H1 (cell line): ENCODE measurements at regions not wholly inside any gene's neighbourhood (a gene's known extent, or its start where the extent isn't known, plus 50 kb on each side); places are given as distances from the start of the nearest gene placed in this dataset.

Experiments used
- BACH1 ChIP-seq: IDR thresholded peaks from 2 replicates; pipeline ENCODE4 v1.6.1; 2012; ENCODE audit warnings: low read length, improper control_type of control experiment
- CEBPB ChIP-seq: IDR thresholded peaks from 2 replicates; pipeline ENCODE4 v1.6.1; 2012; ENCODE audit warnings: low read depth, low read length
- CHD1 ChIP-seq: IDR thresholded peaks from 2 replicates; pipeline ENCODE4 v1.6.1; 2012; ENCODE audit warnings: low read depth, low read length, improper control_type of control experiment
- CREB1 ChIP-seq: IDR thresholded peaks from 2 replicates; pipeline ENCODE4 v1.6.1; 2012; ENCODE audit warnings: inconsistent platforms
- EZH2 ChIP-seq: fragments of 200-600 bp; sonication (generic); IDR thresholded peaks from 2 replicates; pipeline ENCODE4 v1.7.1; 2012; ENCODE audit warnings: low read depth, mild to moderate bottlenecking, moderate library complexity, low read length, inconsistent platforms; ENCODE audit not compliant: severe bottlenecking
- GABPA ChIP-seq: IDR thresholded peaks from 2 replicates; pipeline ENCODE4 v1.6.1; 2011; ENCODE audit warnings: mild to moderate bottlenecking, low read length, moderate library complexity, borderline replicate concordance; ENCODE audit not compliant: insufficient read depth
- HDAC2 ChIP-seq, 2 experiments: fragments of 300-600 bp in 1 of 2; sonication (generic) in 1 of 2; IDR thresholded peaks; 2 replicates each; pipeline ENCODE4 v1.6.1; 2011 to 2012; ENCODE audit warnings: low read depth in 2 of 2, low read length in 2 of 2, mild to moderate bottlenecking in 2 of 2, moderate library complexity in 2 of 2, borderline replicate concordance in 1 of 2, inconsistent platforms in 1 of 2
- KDM1A ChIP-seq: fragments of 200-600, 300-600 bp; sonication (generic); IDR thresholded peaks from 2 replicates; pipeline ENCODE4 v1.7.1; 2016; ENCODE audit warnings: mild to moderate bottlenecking, low read length, borderline replicate concordance
- KDM5A ChIP-seq: fragments of 200-600 bp; IDR thresholded peaks from 2 replicates; pipeline ENCODE4 v1.7.1; 2012; ENCODE audit warnings: mild to moderate bottlenecking, low read length, inconsistent platforms, mixed read lengths
- NANOG ChIP-seq: IDR thresholded peaks from 2 replicates; pipeline ENCODE4 v1.6.1; 2011; ENCODE audit warnings: low read length, low read depth, mild to moderate bottlenecking, inconsistent platforms; ENCODE audit not compliant: insufficient read depth, poor library complexity, severe bottlenecking
- NRF1 ChIP-seq: IDR thresholded peaks from 2 replicates; pipeline ENCODE4 v1.6.1; 2011; ENCODE audit warnings: mild to moderate bottlenecking, low read depth, low read length, improper control_type of control experiment
- PHF8 ChIP-seq: fragments of 200-600 bp; sonication (generic); conservative IDR thresholded peaks from 2 replicates; pipeline ENCODE4 v1.7.1; 2012; ENCODE audit warnings: low read depth, mild to moderate bottlenecking, inconsistent platforms, low read length, moderate library complexity
- POLR2A ChIP-seq, 2 experiments: IDR thresholded peaks; 1 replicate in 1 of 2; 2 replicates in 1 of 2; pipeline ENCODE4 v1.6.1; 2011; ENCODE audit warnings: low read depth in 2 of 2, low read length in 2 of 2, mild to moderate bottlenecking in 2 of 2; ENCODE audit errors: control extremely low read depth in 1 of 2
- POU5F1 ChIP-seq: IDR thresholded peaks from 2 replicates; pipeline ENCODE4 v1.6.1; 2011; ENCODE audit warnings: low read depth, mild to moderate bottlenecking, low read length, moderate library complexity
- RAD21 ChIP-seq, 2 experiments: IDR thresholded peaks in 1 of 2; conservative IDR thresholded peaks in 1 of 2; 2 replicates each; pipeline ENCODE4 v1.6.1; 2011; ENCODE audit warnings: low read depth in 2 of 2, low read length in 2 of 2, improper control_type of control experiment in 1 of 2, inconsistent platforms in 1 of 2, mild to moderate bottlenecking in 1 of 2, moderate library complexity in 1 of 2
- SIN3A ChIP-seq, 2 experiments: IDR thresholded peaks in 1 of 2; conservative IDR thresholded peaks in 1 of 2; 2 replicates each; pipeline ENCODE4 v1.6.1; 2011 to 2012; ENCODE audit warnings: low read length in 2 of 2, improper control_type of control experiment in 1 of 2, low read depth in 1 of 2, mild to moderate bottlenecking in 1 of 2
- SIRT6 ChIP-seq: IDR thresholded peaks from one replicate; pipeline ENCODE4 v1.7.1; 2012; ENCODE audit warnings: low read length, inconsistent platforms
- SUZ12 ChIP-seq: fragments of 200-600 bp; sonication (generic); IDR thresholded peaks from 2 replicates; pipeline ENCODE4 v1.6.1; 2012; ENCODE audit warnings: mild to moderate bottlenecking, inconsistent platforms, low read length, moderate library complexity, mixed read lengths
- TBP ChIP-seq: IDR thresholded peaks from 2 replicates; pipeline ENCODE4 v1.6.1; 2011; ENCODE audit warnings: low read depth, low read length, improper control_type of control experiment
- TEAD4 ChIP-seq: IDR thresholded peaks from 2 replicates; pipeline ENCODE4 v1.6.1; 2012; ENCODE audit warnings: low read depth, low read length, inconsistent platforms, mixed read lengths
- USF2 ChIP-seq: IDR thresholded peaks from 2 replicates; pipeline ENCODE4 v1.6.1; 2011; ENCODE audit warnings: low read length, improper control_type of control experiment
- TF ChIP-seq, protein P1 (sequence below): IDR thresholded peaks from 2 replicates; pipeline ENCODE4 v1.6.1; 2012; ENCODE audit warnings: low read length, inconsistent platforms

GRCh38 chr17:79294459-79295071 lies 219.9 kb downstream of the ENGASE start (continued):
- no peak for TF ChIP-seq NRF1
- no peak for TF ChIP-seq KDM1A
- peak; percentile 98 to 99 for TF ChIP-seq SIN3A (conservative IDR thresholded peaks at IDR 0.05 in 1 of 2, IDR thresholded peaks at IDR 0.05 in 1 of 2; ENCODE audit: low read depth in 1 of 2, low read length in 2 of 2)
- peak; percentile 81 for TF ChIP-seq BACH1
- TF ChIP-seq CEBPB, result no peak
- TF ChIP-seq SUZ12, result no peak
- no peak for TF ChIP-seq PHF8
- TF ChIP-seq USF2, result peak; percentile 56
- no peak for TF ChIP-seq POLR2A (IDR thresholded peaks at IDR 0.05; ENCODE audit: control extremely low read depth in 1 of 2, low read depth in 2 of 2, low read length in 2 of 2)
- no peak for TF ChIP-seq KDM5A
- 0 out of 2 replicates have a peak, but pooled peaks have one; percentile 61 for TF ChIP-seq CREB1
- TF ChIP-seq EZH2, result no peak
- TF ChIP-seq POU5F1, result no peak
- TF ChIP-seq TBP, result peak; percentile 36; the same call in 1 of the 2 replicates
- peak in 1 of 2 experiments; percentile 90; a peak in 3 of 4 replicates for TF ChIP-seq HDAC2 (IDR thresholded peaks at IDR 0.05; ENCODE audit: borderline replicate concordance in 1 of 2, low read depth in 2 of 2, low read length in 2 of 2)
- TF ChIP-seq, protein P1, sequence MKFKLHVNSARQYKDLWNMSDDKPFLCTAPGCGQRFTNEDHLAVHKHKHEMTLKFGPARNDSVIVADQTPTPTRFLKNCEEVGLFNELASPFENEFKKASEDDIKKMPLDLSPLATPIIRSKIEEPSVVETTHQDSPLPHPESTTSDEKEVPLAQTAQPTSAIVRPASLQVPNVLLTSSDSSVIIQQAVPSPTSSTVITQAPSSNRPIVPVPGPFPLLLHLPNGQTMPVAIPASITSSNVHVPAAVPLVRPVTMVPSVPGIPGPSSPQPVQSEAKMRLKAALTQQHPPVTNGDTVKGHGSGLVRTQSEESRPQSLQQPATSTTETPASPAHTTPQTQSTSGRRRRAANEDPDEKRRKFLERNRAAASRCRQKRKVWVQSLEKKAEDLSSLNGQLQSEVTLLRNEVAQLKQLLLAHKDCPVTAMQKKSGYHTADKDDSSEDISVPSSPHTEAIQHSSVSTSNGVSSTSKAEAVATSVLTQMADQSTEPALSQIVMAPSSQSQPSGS, result no peak
- TF ChIP-seq SIRT6, result no peak
- TF ChIP-seq RAD21 (IDR thresholded peaks at IDR 0.05 in 1 of 2, conservative IDR thresholded peaks at IDR 0.05 in 1 of 2; ENCODE audit: low read depth in 2 of 2, low read length in 2 of 2), result peak; percentile 12 to 20; a peak in 2 of 4 replicates
- no peak for TF ChIP-seq NANOG
- peak; percentile 58; the same call in 1 of the 2 replicates for TF ChIP-seq TEAD4
- TF ChIP-seq CHD1, result no peak
- peak; percentile 69; the same call in 1 of the 2 replicates for TF ChIP-seq GABPA
